Thyroid gland (tissue), 4 donors: ENCODE measurements at regions not wholly inside any gene's neighbourhood (a gene's known extent, or its start where the extent isn't known, plus 50 kb on each side); places are given as distances from the start of the nearest gene placed in this dataset.
"Not testable (repeated sequence)": the region's sequence is repeated elsewhere in the genome, so short reads cannot be mapped to it uniquely, and the experiment has no call there.

Experiments used
- CTCF ChIP-seq, 6 experiments: fragments of 200-600 bp in 3 of 6; fragments of 450-650 bp in 3 of 6; sonication (generic) in 3 of 6; IDR thresholded peaks; one replicate each; pipeline ENCODE4 v1.5.1; 2016 to 2019; ENCODE audit warnings: antibody characterized with exemption in 6 of 6, mild to moderate bottlenecking in 2 of 6, inconsistent platforms in 1 of 6, moderate library complexity in 1 of 6
- POLR2A ChIP-seq, 2 donors: fragments of 450-650 bp; IDR thresholded peaks; one replicate each; pipeline ENCODE4 v1.6.1; 2017; ENCODE audit warnings: antibody characterized with exemption in 2 of 2, mild to moderate bottlenecking in 2 of 2, moderate library complexity in 1 of 2

- not testable (repeated sequence) for TF ChIP-seq CTCF, POLR2A (IDR thresholded peaks at IDR 0.05)
Observed at GRCh38 chr22:22376884-22377283, 131.7 kb downstream of the ZNF280B start.
